Glomerular visceral epithelial cell (primary cell): ENCODE measurements at regions not wholly inside any gene's neighbourhood (a gene's known extent, or its start where the extent isn't known, plus 50 kb on each side); places are given as distances from the start of the nearest gene placed in this dataset.

Experiments used
- DNase-seq: peaks from one replicate; pipeline ENCODE4 v3.0.0-alpha.2; 2016; ENCODE audit errors: extremely low spot score

GRCh38 chr21:41045534-41046268 is 122.3 kb upstream of the BACE2 start:
- DNase-seq, result no peak

- no peak for DNase-seq
These were observed 119.8 kb upstream of the BACE2 start for GRCh38 chr21:41048145-41048544.

- no peak for DNase-seq
These were observed 119.3 kb upstream of the BACE2 start for GRCh38 chr21:41048623-41049022.

GRCh38 chr21:41052820-41053555 is 115.0 kb upstream of the BACE2 start:
- DNase-seq, result no peak

- no peak for DNase-seq
These were observed 113.9 kb upstream of the BACE2 start for GRCh38 chr21:41054018-41054578.

GRCh38 chr21:41055266-41055665 is 112.7 kb upstream of the BACE2 start:
- no peak for DNase-seq

- DNase-seq, result no peak
These were observed 108.1 kb upstream of the BACE2 start for GRCh38 chr21:41059871-41060270.

- DNase-seq, result no peak
These were observed 106.3 kb upstream of the BACE2 start for GRCh38 chr21:41061701-41062100.

- DNase-seq, result no peak
These were observed 103.6 kb upstream of the BACE2 start for GRCh38 chr21:41064334-41064791.

GRCh38 chr21:41064951-41065350 is 103.0 kb upstream of the BACE2 start:
- no peak for DNase-seq

GRCh38 chr21:41065539-41065938 is 102.4 kb upstream of the BACE2 start:
- no peak for DNase-seq

- DNase-seq, result no peak
These were observed 101.6 kb upstream of the BACE2 start for GRCh38 chr21:41066086-41066938.

GRCh38 chr21:41067709-41068108 is 100.3 kb upstream of the BACE2 start:
- DNase-seq, result no peak

- no peak for DNase-seq
These were observed 99.5 kb upstream of the BACE2 start for GRCh38 chr21:41068496-41068895.

- DNase-seq, result peak; percentile 67
These were observed 98.9 kb upstream of the BACE2 start for GRCh38 chr21:41068967-41069642.

GRCh38 chr21:41070284-41070683 is 97.7 kb upstream of the BACE2 start:
- DNase-seq, result no peak

GRCh38 chr21:41071258-41072171 is 96.4 kb upstream of the BACE2 start:
- DNase-seq, result no peak

GRCh38 chr21:41073558-41073957 is 94.4 kb upstream of the BACE2 start:
- DNase-seq, result no peak

- no peak for DNase-seq
These were observed 93.4 kb upstream of the BACE2 start for GRCh38 chr21:41074396-41075184.

GRCh38 chr21:41075656-41076055 is 92.3 kb upstream of the BACE2 start:
- DNase-seq, result no peak
